ENCODE measurements at regions not wholly inside any gene's neighbourhood (a gene's known extent, or its start where the extent isn't known, plus 50 kb on each side); places are given as distances from the start of the nearest gene placed in this dataset.

DNA sequence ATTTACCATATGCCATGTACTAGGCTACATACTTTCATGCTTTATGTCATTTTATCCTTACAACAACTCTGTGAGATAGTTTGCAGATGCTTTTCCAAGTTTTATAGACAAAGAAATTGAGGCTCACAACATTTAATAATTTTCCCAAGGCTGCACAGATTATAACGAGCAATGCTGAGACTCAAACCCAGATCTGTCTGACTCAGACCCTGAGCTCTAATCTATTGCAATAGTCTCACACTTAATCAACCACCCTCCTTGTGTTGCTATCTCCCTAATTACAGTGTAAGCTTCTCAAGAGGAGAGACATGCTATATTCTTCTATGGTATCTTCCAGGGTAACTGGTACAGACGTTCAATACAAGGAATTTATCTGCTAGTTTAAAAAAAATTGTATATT, 247.6 kb downstream of the WDR11 start:
- no peak for DNase-seq (ENCODE audit: low spot score)

- DNase-seq (ENCODE audit: low spot score): no peak
Observed at GRCh38 chr10:121099181-121099580, 248.0 kb downstream of the WDR11 start.

GRCh38 chr10:121099592-121099991, 248.4 kb downstream of the WDR11 start:
- no peak for DNase-seq (ENCODE audit: low spot score)

GRCh38 chr10:121101561-121101960, 250.4 kb downstream of the WDR11 start:
- DNase-seq (ENCODE audit: low spot score): no peak

DNA sequence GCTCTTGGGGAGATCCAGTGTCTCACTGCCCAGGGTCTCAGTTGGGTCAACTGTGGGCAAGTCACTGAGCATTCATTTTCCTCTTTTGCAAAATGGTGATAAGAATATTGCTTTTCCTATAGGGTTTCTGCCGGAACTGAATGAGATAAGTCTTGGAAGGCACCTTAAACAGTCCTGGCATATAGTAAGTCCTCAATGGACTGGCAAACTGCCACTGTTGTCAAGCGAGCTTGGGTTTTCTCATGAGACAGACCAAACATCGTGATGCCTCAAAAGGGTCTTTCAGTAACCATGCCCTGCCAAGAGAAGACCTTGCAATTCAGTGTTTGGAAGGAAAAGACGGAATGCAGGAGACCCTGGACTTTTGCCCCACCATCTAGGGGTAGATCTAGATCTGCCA, 251.5 kb downstream of the WDR11 start:
- DNase-seq (ENCODE audit: low spot score): no peak

DNA sequence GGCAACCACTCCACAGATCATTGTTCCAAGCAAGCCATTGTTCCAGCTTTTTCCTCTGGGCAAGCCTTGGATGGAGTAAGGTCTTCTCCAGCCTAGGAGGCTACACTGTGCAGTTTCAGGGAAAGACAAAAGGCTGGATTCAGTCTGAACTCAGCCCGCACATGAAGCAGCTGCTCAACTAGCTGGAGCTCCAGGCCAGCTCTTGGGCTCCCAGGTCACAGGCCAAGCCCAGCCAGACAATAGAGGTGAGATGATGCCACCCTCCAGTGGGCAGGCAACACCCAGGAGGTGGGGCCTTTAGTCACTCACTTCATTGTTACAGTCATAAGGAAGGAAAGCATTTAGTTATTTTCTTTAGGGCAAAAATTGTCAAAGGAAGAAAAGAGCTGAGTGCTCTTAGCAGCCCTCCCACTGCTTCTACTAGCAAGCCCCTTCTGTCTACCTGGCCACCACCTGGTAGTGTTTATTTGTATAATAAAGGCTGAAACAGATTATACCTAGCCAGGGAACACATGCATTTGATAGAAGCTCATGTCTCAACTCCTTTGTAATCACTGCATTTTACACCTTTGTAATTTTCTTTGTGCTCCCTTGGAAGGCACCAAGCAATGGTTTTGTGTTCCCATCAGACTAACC, 253.4 kb downstream of the WDR11 start:
- DNase-seq (ENCODE audit: low spot score): no peak

DNA sequence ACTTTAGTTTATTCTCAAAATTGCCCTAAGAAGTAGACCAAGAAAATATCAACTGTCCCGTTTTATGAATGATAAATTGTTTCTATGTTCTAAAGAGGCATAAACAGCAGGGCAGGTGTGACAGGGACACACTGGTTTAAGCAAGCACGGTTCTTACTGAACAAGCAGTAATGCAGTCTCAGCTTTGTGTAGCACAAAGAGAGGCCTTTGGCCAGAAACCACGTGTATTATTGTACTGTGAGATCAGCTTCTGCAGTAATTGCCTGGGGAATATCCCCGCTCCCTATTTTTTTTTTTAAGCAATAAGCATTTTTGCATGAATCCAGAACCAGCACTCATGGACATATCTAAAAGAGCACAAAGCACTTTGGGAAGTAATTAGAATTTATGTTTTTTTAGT, 255.4 kb downstream of the WDR11 start:
- no peak for DNase-seq (ENCODE audit: low spot score)

DNA sequence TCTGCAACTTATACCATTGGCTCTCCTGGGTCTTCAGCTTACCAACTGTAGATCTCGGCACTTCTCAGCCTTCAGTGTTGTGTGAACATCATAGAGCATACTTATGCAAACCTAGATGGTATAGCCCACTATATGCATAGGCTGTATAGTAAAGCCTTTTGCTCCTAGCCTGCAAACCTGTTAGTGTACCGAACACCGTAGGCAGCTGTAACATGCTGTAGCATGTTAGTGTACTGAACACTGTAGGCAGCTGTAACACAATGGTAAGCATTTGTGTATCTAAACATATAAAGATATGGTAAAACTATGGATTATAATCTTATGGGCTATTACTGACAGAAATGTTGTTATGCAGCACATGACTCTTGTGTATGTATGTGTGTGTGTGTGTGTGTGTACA, 256.9 kb downstream of the WDR11 start:
- DNase-seq (ENCODE audit: low spot score): no peak

DNA sequence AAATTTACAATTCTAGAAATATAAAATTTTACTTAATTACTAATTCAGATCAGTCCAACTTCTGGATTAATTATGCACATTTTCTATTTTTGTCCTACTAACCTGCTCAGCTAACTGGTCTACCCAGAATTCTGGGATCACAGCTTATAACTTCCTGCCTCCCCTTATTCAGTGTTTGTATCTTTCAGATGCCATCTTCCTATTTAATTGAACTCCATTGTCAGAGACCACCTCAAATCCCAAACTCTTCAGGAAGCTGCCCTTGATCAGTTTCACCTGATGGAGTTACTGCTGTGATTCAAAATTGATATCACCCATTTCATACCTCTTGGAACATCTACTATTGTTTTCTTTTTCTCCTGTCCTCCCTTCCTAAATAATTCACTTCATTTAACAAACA, 259.2 kb downstream of the WDR11 start:
- no peak for DNase-seq (ENCODE audit: low spot score)

DNA sequence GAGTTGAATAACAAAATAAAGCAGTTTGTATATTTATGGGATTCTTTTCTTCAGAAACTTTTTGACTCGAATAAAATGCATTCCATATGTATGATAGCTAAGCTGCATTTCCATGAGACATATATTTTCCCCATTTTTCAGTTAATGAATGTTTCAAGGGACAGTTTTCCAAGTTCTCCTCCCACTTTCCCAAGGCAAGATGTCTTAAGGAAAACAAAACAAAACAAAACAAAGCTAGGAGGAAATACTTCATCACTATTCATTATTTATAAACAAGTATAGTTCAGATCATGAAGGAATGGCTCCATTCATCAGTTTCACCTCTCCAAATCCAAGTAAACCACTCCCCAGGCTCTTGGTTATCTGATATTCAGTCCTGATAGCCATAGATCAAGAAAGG, 261.0 kb downstream of the WDR11 start:
- no peak for DNase-seq (ENCODE audit: low spot score)

DNA sequence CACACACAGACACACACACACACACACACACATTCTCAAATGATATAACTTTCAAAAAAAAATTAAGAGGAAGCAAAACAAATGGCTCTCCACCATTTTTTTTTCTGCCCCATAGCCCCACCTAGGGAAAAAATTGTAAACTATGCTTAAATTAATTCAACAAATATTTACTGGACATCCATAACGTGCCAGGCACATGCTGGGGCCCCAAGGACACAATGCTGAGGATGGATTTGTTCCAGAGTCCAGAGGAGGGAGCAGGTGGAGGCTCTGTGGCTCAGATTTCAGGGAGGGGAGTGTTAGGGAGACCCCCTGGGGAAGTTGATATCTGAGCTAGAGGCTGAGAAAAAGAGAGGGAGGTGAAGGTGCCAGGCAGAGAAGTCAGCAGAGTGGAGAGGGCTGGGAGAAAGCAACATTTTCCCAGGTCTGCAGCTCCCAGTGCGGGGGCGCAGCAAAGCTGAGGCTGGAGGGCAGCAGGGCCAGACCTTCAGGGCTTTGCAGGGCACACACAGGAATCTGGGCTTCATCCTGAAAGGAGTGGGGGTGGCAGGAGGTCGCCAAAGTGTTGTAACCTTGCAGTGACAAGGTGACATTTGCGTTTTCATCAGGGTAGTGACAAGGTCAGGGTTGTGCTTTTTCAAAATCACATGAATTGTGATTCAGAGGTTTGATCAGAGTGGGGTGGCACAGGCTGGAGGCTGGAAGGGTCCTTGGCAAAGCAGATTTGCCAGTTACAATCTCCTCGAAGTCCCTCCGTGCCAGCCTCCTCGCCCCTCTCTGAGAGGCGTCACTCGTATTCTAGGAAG, 261.6 kb downstream of the WDR11 start:
- DNase-seq (ENCODE audit: low spot score): no peak

DNA sequence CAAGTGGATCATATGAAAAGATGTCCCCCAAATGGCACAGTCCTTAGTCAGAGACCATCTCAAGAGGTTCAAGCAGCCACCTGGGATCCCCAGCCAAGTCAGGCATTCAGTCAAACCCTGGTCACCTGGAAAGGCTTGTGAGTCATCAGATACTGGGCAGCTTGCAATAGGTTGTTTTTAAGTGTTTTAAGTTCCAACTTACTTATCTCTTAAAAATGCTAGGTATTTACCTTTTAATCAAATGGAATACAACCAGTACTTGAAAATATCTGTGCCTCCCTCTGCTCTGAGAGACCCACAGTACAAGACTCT, 262.2 kb downstream of the WDR11 start:
- DNase-seq (ENCODE audit: low spot score): no peak

DNA sequence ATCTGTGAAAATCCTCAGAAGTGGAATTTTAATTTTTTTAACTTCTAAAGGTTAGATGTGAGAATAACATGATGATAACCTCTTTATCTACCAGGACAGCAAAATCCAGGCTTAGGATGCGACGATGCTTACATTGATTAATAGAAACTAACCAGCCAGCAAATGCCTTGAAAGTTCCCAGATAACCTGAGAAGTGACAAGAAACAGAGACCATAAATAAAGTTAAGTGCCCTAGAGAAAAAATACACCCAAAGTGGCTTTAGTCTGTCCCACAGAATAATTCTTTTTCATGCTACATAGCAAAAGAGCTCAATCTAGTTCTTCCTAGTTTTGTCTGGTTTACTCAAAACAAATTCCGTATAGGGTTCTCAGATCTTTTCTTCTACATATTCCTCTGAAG, 262.7 kb downstream of the WDR11 start:
- DNase-seq (ENCODE audit: low spot score): no peak

DNA sequence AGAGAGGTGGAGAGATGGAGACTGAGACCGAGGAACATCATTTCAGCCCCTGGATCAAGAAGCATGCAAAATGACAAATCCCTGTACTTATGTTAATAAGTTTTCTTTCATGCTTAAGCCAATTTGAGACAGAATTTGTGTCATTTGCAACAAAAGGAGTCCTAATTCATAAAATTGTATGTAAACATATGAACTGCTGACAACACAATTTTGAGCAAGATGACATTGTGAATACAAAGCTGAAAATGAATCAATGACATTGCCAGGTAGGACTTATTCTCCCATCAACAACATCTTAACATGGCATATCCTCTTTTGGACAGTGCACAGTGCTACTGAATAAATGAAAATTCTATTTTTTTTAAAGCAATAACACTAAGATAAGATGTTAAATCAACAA, 264.0 kb downstream of the WDR11 start:
- DNase-seq (ENCODE audit: low spot score): no peak

DNA sequence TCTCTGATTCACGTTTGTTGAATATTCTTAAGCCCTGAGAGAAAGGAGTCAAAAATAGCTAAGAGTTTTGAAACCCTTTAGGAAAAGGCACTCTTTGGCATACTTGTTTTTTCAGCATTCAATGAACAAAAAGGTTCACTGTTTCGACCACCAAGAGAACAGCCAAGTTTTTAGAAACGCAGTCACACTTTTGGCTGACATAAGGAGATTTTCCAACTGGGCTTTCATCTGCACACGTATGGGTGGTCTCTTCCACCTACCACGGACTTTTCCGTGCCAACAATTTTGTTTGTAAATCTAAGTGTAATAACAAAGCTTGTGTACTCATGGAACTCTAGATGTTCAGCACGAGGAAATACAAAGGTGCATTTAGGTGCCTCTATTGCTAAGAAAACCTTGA, 270.3 kb downstream of the WDR11 start:
- no peak for DNase-seq (ENCODE audit: low spot score)

DNA sequence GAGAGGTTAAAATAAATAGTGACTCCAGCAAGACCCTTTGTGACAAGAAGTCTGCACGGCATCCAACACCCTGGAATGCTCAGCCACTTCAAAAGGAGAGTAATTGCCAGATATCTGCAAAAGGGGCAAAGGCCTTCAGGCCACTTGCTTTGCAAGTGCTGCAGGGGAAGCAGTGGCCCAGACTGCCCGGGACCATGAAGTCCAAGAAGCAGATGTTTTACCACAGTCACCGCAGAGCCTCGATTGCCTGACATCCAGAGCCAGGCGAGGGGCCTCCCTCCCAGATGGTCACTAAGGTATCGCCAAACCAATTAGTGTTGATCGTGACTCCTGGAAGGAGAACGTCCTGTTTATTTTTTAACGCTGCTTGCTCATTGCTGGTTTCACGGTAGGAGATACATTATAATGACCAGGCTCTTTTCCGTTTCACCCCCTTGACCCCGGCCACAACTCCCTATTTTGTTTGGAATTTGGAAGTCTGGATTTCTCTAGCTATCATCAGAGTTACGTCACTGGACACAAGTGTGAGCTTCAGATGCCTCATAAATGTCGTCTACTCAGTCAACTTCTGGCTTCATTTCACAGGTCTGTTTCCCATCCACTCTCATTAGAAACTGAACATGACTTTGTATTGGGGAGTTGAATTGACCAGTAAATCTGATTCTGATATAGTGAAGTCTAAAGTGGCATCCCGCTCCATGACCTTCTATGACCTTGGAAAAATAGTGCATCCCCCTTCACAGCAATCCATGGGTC, 276.2 kb downstream of the WDR11 start:
- no peak for DNase-seq (ENCODE audit: low spot score)

- no peak for DNase-seq (ENCODE audit: low spot score)
Observed at GRCh38 chr10:121128164-121128563, 277.0 kb downstream of the WDR11 start.

GRCh38 chr10:121129266-121129665, 278.1 kb downstream of the WDR11 start:
- DNase-seq (ENCODE audit: low spot score): no peak

- no peak for DNase-seq (ENCODE audit: low spot score)
Observed at GRCh38 chr10:121130382-121130781, 279.2 kb downstream of the WDR11 start.

GRCh38 chr10:121131014-121131413, 279.9 kb downstream of the WDR11 start:
- DNase-seq (ENCODE audit: low spot score): no peak

DNA sequence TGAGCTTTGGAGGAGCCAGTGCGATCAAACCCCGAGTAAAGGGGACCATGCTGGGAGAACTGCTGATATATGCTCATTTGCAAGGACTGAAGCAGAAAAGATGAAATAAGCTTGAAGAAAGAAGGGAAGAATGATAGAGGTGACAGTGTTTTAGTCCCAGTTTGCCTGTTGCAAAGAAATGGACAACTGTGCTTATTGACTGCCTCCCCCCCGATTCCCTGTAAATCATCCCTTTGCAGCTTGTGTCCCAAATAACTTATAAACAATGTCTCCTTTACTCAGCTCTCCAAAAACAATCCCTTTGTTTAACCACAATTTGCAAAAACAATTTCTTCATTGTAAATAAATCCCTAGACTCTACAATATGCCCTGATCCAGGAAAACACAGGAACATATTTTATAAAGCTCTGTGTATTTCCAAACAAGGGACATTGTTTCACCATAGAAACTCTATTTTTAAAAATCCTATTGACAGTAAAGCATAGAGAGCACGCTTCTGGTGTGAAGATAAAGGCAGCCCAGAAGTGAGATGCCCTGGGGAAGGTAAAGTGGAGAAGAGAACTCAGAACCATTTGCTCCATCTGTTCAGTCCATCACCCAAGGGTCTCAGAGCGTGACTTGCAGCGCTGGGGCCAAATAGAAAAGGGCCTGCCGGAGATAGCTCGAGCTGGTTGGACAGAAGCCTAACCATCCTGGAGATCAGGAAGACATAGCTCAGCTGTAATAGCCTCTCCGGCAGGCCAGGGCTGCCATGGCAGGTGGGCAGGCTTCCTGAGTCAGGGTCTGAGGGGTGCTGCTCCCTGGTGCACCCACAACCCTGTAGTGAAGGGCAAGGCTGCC, 280.5 kb downstream of the WDR11 start:
- no peak for DNase-seq (ENCODE audit: low spot score)

- DNase-seq (ENCODE audit: low spot score): no peak
Observed at GRCh38 chr10:121132273-121132672, 281.1 kb downstream of the WDR11 start.
